HG02798 (cell line): ENCODE measurements at regions not wholly inside any gene's neighbourhood (a gene's known extent, or its start where the extent isn't known, plus 50 kb on each side); places are given as distances from the start of the nearest gene placed in this dataset.

Experiments used
- ATAC-seq: cut with Tn5 transposase; IDR thresholded peaks from one replicate; pipeline ENCODE4 v1.9.1; 2021; ENCODE audit warnings: mild to moderate bottlenecking; ENCODE audit not compliant: unreplicated experiment, poor library complexity

DNA sequence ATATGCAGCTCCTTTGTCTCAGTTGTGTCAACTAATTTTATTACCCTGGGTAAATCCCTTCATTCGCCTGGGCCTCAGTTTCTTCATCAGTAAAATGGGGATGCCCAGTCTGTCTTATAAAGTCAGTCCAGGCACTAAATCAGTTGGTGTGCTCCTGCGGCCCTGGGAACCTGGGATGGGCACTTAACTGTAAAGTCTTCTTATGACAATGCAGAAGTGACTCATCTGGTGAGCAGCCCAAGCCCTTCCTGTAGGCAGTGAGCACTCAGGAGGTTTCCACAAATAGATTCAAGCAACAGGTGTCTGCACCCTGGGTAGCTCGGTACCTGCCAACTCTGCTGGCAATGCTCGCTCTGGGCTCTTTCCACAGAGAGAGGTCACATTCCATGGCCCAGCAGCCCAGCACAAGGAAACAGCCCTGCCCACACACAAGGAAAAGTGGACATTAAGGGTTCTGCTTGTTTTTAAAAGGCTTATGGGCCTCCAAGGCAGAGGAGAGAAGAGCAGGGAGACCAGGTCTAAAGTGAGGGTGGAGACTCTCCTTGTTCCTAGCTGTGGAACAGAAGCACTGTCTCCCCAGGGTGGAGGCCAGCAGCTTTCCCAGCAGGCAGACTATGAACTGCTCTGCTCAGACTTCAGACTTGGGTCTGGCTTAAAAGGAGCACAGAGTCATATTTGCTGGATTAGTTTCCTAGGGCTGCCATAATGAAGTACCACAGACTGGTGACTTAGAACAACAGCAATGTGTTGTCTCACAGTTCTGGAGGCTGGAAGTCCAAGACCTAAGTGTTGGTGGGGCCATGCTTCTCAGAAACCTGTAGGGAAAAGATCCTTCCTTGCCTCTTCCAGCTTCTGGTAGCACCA, 89.7 kb upstream of the ADRA1B start:
- peak; percentile 85 for ATAC-seq

DNA sequence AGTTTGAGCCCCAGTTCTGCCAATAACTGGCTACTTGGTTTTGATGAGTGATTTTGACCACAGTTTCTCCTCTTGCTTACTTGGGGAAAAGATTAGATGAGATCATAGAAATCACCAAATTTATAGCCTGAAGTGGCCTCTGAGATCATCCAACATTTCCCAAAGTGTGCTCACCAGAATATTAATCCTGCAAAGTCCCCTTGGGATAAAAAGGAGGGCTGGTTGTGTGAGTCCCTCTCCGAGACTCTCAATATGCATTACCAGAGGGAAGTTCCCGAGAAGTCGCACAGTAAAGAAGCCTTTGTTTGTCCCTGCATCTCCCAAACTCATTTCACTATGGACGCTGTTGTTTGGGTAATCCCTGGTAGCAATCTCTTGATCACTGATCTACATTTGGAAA, 88.4 kb upstream of the ADRA1B start:
- ATAC-seq = no peak

DNA sequence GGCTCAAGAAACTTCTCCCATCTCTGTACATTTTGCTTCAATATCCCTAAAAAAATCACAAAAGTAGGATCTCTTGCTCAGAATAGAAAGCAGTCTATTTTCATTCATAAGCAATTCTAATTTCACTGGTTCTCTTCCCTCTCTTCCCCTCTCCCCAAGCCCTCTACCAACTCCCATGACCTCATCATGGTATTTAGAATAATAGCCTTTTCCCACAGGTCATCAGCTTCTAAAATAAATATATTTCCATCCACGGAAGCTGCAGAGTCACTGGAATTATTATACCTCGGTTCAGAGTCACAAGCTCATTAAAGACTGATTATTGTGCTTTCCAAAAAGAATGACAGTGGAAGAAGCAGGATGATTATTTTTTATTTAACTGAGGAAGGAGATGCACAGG, 84.2 kb upstream of the ADRA1B start:
- ATAC-seq = no peak

DNA sequence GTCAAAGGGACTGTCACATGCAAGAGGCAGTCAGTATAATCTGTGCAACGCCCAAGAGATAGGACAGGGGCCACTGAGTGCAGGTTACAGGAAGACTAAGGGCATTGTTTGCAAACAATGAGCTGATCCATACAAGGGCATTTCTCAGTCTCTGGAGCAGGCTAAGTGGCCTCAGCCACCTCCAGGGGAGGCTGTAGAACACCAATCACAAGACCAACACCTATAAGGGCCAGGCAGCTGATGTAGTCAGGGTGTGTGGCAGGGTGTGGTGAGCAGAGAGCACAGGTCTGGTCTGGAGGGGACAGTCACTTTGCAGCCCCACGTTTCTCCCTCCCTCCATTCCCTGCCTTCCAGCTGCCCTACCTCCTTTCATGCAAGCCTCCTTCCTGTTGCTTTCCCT, 83.2 kb upstream of the ADRA1B start:
- no peak for ATAC-seq

DNA sequence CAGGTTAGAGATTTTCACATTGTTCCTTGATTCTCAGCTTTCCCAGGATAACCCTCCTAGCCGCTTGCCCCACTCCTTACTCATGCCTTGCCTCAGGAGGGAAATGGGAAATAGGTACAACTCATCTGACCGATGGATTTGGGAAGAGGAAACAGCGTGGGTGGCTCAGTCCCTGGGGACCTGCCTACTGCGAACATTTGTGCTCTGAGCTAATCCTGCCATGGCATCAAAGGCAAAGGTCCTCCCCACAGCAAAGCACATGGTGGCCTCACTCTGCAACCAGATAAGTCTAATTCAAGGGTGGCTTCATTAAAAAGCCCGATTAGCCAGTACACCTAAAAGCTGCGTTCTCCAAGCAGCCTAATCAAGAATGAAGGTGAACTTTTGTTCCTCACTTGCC, 82.4 kb upstream of the ADRA1B start:
- no peak for ATAC-seq

DNA sequence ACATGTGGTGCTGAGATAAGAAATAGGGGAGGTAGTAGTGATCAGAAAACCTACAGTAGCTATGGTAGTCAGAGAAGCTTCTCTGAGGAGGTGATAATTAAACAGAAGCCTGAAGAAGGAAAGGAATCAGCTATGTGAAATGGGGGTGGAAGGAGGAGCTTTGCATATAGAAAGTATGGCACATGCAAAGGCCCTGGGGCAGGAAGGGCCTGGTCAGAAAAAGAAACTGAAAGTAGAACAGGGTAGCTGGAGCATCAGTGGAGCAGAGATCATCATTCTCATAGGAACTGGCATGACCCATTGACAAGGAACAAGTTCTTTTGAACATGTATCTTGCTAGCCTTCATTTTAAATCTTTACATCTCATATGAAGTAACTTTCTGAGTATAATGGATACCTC, 80.7 kb upstream of the ADRA1B start:
- no peak for ATAC-seq

DNA sequence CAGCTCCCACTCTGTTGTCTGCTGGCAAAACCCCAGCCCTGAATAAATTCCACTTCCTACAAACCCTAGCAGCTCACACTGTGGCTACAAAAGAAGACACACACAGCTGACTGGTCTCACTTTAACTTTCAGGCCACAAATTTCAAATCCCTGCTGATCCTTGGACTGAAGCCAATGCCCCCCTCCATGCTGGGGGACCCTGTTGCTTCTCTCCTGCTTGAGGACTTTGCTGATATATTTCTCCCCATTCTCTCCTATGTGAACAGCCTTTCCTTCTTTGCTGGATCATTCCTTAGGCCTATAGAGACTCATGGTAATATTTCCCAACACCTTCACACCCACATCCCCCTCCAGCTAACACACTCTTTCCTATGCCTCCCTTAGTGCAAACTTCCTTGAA, 79.6 kb upstream of the ADRA1B start:
- no peak for ATAC-seq

DNA sequence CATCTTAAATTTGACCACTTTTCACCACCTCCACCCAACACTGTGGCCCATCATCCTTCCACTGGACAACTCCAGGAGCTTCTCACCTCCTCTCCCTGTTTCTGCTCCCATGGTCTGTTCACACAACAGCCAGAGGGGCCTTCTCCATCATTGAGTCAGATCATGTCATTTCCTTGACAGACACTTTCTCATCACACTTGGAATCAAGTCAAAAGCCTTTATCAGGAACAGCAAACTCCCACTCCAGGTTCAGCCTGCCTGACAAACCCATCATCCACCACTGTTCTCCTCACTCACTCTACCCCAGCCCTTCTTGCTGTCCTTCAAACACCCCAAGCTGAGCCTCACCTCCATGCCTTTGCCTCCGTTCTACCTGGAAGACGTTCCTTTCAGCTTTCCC, 78.4 kb upstream of the ADRA1B start:
- no peak for ATAC-seq

DNA sequence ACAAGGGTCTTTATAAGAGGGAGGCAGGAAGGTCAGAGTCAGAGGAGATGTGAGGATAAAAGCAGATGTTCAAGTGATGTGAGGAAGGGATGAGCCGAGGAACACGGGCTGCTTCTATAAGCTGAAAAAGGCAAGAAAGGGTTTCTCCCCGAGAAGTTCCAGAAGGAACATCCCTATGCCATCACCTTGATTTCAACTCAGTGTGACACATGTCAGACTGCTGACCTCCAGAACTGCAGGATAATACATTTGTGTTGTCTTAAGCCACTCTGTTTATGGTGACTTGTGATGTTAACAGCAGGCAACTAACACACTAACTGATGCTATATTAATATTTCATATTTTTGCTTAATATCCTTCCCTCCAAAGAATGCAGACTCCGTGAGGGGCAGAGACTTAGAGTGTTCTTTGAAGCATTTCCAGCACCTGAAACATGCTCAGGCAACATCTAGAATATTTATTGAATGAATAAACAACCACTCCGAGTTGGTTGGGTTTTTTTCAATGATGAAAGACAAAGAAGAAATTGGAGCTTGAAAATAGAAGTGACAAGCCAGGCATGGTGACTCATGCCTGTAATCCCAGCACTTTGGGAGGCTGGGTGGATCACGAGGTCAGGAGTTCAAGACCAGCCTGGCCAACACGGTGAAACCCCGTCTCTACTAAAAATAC, 77.6 kb upstream of the ADRA1B start:
- ATAC-seq = no peak

DNA sequence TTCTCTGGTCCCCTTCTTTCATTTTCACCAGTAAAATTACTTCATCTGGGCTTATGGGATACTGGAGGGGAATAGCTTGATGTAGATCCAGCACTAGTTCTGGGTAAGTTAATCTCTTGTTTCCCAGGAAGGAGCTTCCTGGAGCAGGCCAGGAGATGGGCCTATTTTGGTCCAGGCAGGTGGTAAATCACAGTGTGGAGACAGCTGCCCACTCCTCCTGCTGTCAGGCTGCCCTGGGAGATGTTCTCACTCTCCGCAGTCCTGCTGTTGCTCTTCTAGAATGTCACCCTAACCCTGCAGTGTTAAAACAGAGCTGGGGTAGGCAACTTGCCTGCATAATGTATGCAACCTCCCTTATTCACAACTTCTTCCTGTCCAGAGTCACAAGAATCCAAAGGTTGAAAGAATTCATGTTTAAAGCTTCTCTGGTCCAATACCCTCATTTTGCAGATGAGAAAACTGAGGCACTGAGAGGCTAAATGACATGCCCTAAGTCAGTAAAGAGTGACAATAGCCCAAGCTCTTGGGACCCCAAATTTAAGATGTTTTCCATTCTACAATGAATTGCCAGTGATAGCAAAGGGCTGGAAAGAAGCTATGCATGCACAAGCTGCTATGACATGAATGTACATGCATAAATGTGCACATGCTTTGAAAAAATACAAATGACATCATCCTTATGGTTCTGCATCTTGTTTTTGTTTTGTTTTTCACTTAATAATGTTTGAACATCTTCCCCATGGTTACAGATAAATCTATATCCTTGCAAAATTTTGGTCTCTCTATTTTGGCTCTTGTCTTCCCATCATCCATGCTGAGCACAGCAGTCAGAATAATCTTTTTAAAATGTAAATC, 71.8 kb upstream of the ADRA1B start:
- no peak for ATAC-seq

DNA sequence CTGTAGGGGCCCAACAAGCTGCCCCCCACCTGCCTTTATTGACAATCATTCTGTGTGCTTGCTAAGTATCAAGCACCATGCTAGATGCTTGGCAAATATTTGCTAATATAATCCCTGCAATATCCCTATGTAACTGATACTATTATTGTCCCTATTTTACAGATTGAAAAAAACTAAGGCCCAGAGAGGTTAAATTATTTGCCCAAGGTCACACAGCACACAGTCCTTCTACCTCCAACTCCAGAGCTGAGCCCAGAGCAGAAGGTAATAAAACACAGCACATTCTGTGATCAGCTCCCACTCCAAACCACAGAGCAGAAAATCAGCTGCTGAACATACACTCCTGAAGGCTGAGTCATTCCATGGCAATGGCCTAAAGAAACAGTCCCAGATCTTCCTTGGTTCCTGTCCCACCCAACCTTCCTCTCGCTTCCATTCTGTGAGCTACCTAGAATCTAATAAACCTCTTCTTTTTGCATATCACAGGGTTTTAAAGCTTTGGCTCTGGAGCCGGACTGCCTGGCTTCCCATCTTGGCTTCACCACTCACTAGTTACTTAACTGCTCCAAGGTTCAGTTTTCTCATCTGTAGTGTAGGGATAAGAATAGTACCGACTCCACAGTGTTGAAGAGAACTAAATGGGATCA, 66.7 kb upstream of the ADRA1B start:
- ATAC-seq = no peak

DNA sequence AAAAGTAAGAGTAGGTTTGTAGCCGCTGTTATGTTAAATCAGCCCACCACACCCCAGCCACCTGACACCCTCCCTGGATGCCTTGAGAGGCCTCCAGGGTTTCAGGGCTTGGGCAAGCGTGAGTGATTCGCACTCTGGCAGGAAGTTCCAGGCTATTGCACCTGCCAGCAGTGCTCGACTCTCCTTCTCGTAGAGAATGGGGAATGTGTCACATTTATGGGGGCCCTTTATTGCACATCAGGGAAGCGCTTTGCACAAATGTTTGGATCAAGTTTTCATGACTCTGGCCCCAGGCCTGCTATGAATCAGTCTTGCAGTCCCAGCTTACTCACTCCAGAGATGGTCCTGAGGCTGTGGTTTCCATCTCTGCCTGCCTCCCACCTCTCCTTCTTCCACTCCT, 66.1 kb upstream of the ADRA1B start:
- ATAC-seq = no peak

DNA sequence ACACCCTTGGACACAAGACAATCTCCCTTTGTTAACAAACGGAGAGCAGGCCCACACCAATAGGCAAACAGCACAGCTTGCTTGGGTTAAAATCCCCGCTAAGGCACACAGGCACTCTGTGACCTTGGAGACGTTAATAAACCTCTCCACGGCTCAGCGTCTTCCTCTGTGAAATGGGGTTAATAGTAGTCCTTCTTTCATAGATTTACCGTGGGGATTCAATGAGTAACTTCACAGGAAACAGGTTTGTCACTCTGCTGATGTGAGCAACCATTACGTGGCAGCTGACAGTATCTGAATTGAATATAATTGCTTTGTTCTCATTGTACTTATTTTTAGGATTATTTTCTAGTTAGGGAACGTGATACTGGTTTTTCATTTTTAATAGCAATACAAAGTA, 65.2 kb upstream of the ADRA1B start:
- ATAC-seq = no peak

DNA sequence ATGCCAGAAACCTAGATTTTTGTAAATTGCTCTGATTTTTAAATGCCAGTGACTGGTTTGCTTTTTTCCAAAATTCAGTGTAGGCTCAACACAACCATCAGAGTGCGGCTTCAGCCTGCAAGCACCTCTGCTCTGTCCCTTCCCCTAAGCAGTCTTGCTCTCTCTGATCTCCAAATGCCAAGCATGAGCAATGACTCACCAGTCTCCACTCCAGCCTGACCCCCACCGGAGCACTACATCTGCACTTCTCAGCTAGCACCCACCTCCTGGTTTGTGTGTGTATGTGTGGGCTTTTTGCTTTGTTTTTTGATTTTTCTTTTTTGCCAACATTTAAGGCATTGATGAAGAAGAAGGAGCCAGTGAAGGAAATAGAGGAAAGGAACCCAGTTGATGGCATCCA, 61.4 kb upstream of the ADRA1B start:
- no peak for ATAC-seq

DNA sequence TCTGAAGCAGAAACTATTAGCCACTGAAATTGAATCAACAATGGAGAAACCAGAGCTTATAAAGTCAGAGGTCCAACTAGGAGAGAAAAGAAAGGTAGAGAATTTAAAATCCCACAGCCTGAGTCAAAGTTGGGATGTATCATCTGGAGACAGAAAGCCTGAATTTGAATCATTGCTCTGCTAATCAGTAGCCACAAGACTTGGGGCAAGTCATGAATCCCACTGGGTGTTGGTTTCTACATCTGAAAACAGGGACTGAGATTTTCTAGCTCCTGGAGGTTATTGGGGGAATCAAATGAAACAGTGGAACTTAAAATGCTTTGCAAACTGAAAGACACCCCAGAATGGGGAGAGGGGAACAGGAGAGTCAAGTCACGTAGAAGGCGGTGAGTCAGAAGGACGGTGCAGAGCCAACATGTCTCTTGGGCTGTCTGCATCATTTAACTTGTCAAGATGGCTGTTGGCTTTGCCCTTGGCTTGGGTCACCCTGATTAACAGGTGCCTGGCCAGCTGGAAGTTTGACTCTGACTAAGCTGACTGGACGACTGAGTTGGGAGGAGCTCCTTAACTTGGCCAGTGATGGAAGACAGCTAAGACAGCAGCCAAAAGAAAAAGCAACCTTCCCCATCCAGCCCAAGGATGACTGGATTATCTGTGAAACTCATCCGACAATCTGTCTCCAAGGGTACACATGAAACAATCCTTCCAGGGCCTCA, 60.6 kb upstream of the ADRA1B start:
- ATAC-seq = no peak

DNA sequence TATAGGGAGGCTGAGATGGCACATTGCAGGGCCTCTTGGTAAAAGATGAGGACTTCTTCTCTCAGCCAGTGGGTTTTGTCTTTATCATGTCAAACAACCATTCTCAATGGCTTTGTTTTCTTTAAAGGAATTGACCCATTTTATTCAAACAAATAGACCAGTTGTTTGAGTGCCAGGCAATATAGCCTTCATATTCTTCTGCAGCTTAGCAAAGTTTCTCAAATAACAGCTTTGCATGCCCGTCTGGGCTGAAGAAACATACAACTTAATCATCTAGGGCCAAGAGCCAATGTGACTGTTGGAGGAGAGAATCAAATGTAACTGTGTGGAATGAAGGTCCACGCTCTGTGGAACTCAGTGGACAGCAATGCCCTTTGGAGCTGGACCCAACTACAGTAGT, 57.4 kb upstream of the ADRA1B start:
- ATAC-seq = no peak

DNA sequence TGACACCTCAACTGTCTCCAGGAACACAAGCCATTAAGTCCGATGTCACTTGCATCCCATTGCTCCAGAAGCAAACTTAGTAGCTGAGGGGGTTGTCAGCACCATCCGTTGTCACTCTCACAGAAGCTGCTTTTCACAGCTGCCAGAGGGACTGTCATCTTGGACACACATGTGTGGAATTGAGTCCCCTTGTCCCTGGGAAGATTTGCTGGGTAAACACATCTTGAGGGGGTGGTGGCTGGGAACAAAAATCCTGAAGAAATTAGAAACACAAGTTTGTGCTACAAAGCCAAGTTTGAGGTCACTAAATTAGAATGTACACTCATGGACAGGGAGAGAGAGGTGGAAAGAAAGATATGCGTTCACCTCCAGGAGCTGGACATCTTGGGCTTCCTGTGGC, 55.2 kb upstream of the ADRA1B start:
- ATAC-seq = no peak

DNA sequence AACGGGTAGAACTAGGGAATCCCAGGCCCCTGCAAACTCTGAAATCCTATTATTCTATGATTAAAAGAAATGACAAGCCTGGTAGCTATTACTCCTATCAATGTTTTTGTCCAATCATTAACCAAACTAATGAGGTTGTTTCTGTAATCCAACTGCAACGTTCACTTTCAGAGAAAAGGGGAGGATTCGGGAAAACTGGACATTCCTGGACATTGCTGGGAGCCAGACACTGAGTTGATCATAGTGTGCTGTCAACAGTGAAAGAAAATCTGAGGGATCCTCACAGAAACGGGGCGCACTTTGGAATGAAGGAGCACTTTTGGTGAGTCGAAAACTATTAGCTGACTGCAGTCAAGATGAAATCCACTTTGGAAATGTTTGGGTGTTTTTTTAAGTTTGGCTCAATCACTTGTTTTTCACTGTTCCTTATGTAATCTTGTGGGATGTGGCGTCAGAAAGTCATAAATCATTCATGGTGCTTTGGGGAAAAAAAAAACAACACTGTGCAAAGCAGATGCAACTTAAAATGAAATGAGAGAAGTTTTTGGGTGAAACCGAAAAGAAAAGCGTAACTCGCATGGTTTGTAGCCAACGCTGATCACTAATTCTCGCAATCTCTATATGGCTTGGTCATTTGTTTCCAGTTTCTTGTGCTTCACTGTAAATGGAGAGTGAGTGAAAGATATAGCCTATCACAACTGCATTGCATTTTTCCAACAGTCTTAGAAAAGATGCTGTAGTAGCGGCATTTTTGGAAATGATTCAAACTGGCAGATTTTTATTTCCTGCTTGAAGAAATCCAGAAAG, 51.2 kb upstream of the ADRA1B start:
- peak; percentile 90 for ATAC-seq

DNA sequence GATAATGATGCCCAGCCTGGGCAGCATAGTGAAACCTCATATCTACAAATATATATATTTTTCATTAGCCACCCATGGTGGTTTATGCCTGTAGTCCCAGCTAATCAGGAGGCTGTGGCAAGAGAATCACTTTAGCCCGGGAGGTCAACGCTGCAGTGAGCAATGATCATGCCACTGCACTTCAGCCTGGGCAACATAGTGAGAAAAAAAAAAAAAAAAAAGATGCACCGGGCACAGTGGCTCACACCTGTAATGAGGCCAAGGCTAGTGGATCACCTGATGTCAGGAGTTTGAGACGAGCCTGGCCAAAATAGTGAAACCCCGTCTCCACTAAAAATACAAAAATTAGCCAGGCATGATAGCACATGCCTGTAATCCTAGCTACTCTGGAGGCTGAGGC, 50.2 kb upstream of the ADRA1B start:
- ATAC-seq = no peak
